IMR-90 (cell line): ENCODE measurements at regions not wholly inside any gene's neighbourhood (a gene's known extent, or its start where the extent isn't known, plus 50 kb on each side); places are given as distances from the start of the nearest gene placed in this dataset.

Source experiments
- ATAC-seq: fragments of 200-7000 bp; cut with Tn5 transposase; 2 replicates; pipeline ENCODE4 v1.9.1; 2020; ENCODE audit warnings: low read depth, mild to moderate bottlenecking, moderate library complexity
- BruUV-seq: library from RNA; stranded (reverse); fragments of 400-500 nt; replicated peaks from 2 replicates; lab custom pipeline; 2021; lab: Mats Ljungman, UMichigan
- CTCF ChIA-PET: fragments of 300-600 bp; formaldehyde crosslinking; extraction: SDS; loops from one replicate; lab custom pipeline; 2021; ENCODE audit warnings: antibody characterized with exemption; lab: Yijun Ruan, JAX
- POLR2A ChIA-PET: fragments of 300-600 bp; sonication (Branson Sonifier 250); formaldehyde crosslinking; loops from one replicate; lab custom pipeline; 2022; ENCODE audit warnings: antibody characterized with exemption; ENCODE audit not compliant: unreplicated experiment; lab: Charles Lee
- DNase-seq: peaks from one replicate; pipeline ENCODE4 v3.0.0; 2013
- H2AFZ ChIP-seq: replicated peaks from 2 replicates; pipeline ENCODE3; 2013; ENCODE audit warnings: low read length, mild to moderate bottlenecking; ENCODE audit not compliant: poor library complexity
- H2AK5ac ChIP-seq: 2 replicates; pipeline ENCODE4 v1.6.1; 2013; ENCODE audit warnings: low read depth, low read length, inconsistent platforms
- H2AK9ac ChIP-seq: replicated peaks from 2 replicates; pipeline ENCODE3; 2013; ENCODE audit warnings: mild to moderate bottlenecking, low read depth, low read length, moderate library complexity; ENCODE audit not compliant: poor library complexity
- H2BK120ac ChIP-seq: 2 replicates; pipeline ENCODE4 v1.6.1; 2013; ENCODE audit warnings: low read depth, low read length, inconsistent platforms
- H2BK15ac ChIP-seq: 3 replicates; pipeline ENCODE4 v1.6.1; 2013; ENCODE audit warnings: low read depth, low read length, inconsistent platforms
- H2BK20ac ChIP-seq: 2 replicates; pipeline ENCODE4 v1.6.1; 2013; ENCODE audit warnings: low read depth, mild to moderate bottlenecking, inconsistent platforms, low read length, moderate library complexity
- H2BK5ac ChIP-seq: 2 replicates; pipeline ENCODE4 v1.6.1; 2013; ENCODE audit warnings: mild to moderate bottlenecking, low read depth, low read length, inconsistent platforms; ENCODE audit not compliant: poor library complexity, severe bottlenecking
- H3K14ac ChIP-seq: replicated peaks from 2 replicates; pipeline ENCODE4 v1.6.1; 2013; ENCODE audit warnings: low read depth, low read length, inconsistent platforms
- H3K18ac ChIP-seq: 2 replicates; pipeline ENCODE4 v1.6.1; 2013; ENCODE audit warnings: low read depth, low read length, control low read depth
- H3K23ac ChIP-seq: 2 replicates; pipeline ENCODE4 v1.6.1; 2013; ENCODE audit warnings: low read depth, low read length, inconsistent platforms
- H3K27ac ChIP-seq: 2 replicates; pipeline ENCODE4 v1.5.1; 2013; ENCODE audit warnings: mild to moderate bottlenecking, control low read depth, low read length; ENCODE audit not compliant: insufficient read depth
- H3K27me3 ChIP-seq: 2 replicates; pipeline ENCODE4 v1.6.1; 2013; ENCODE audit warnings: low read length; ENCODE audit not compliant: control insufficient read depth, insufficient read depth
- H3K36me3 ChIP-seq: 2 replicates; pipeline ENCODE4 v1.6.1; 2013; ENCODE audit warnings: low read length, mixed read lengths; ENCODE audit not compliant: control insufficient read depth, insufficient read depth
- H3K4ac ChIP-seq: 2 replicates; pipeline ENCODE4 v1.6.1; 2013; ENCODE audit warnings: low read depth, low read length, inconsistent platforms
- H3K4me1 ChIP-seq: 2 replicates; pipeline ENCODE4 v1.6.1; 2013; ENCODE audit warnings: low read length, mixed read lengths; ENCODE audit not compliant: control insufficient read depth, insufficient read depth
- H3K4me2 ChIP-seq: 2 replicates; pipeline ENCODE4 v1.6.1; 2013; ENCODE audit warnings: low read depth, mild to moderate bottlenecking, control low read depth, low read length, moderate library complexity
- H3K4me3 ChIP-seq: 2 replicates; pipeline ENCODE4 v1.5.1; 2013; ENCODE audit warnings: low read depth, mild to moderate bottlenecking, control low read depth, low read length, moderate library complexity; ENCODE audit not compliant: insufficient read depth
- H3K56ac ChIP-seq: 2 replicates; pipeline ENCODE4 v1.6.1; 2013; ENCODE audit warnings: low read length, inconsistent platforms; ENCODE audit not compliant: insufficient read depth; ENCODE audit errors: extremely low read depth
- H3K79me1 ChIP-seq, 2 experiments: 2 replicates each; pipeline ENCODE4 v1.6.1; 2013; ENCODE audit warnings: low read length in 2 of 2, inconsistent platforms in 1 of 2, low read depth in 1 of 2
- H3K9ac ChIP-seq: 2 replicates; pipeline ENCODE4 v1.6.1; 2013; ENCODE audit warnings: low read depth, low read length, control low read depth
- H3K9me1 ChIP-seq: 2 replicates; pipeline ENCODE4 v1.6.1; 2013; ENCODE audit warnings: low read length, inconsistent platforms; ENCODE audit not compliant: insufficient read depth
- H3K9me3 ChIP-seq: 2 replicates; pipeline ENCODE4 v1.6.1; 2013; ENCODE audit warnings: low read length; ENCODE audit not compliant: control insufficient read depth, insufficient read depth
- H4K20me1 ChIP-seq: 2 replicates; pipeline ENCODE4 v1.6.1; 2013; ENCODE audit warnings: low read length, inconsistent platforms; ENCODE audit not compliant: insufficient read depth
- H4K5ac ChIP-seq: 2 replicates; pipeline ENCODE4 v1.6.1; 2013; ENCODE audit warnings: mild to moderate bottlenecking, low read depth, low read length, control low read depth
- H4K8ac ChIP-seq, 2 experiments: 2 replicates each; pipeline ENCODE4 v1.6.1; 2013; ENCODE audit warnings: low read depth in 2 of 2, low read length in 2 of 2, control low read depth in 1 of 2, inconsistent platforms in 1 of 2
- H4K91ac ChIP-seq: 2 replicates; pipeline ENCODE4 v1.6.1; 2013; ENCODE audit warnings: low read depth, low read length, inconsistent platforms; ENCODE audit not compliant: insufficient read depth
- BHLHE40 ChIP-seq: fragments of 150-350 bp; IDR thresholded peaks from 2 replicates; pipeline ENCODE4 v1.6.1; 2016; ENCODE audit warnings: mild to moderate bottlenecking, low read depth, low read length
- ELK1 ChIP-seq: fragments of 150-350 bp; IDR thresholded peaks from 2 replicates; pipeline ENCODE4 v1.6.1; 2016; ENCODE audit warnings: low read depth, mild to moderate bottlenecking, low read length, moderate library complexity, borderline replicate concordance
- NFE2L2 ChIP-seq: fragments of 150-350 bp; IDR thresholded peaks from 2 replicates; pipeline ENCODE4 v1.6.1; 2016; ENCODE audit warnings: low read depth, mild to moderate bottlenecking, low read length
- POLR2A ChIP-seq: IDR thresholded peaks from 2 replicates; pipeline ENCODE4 v1.6.1; 2012; ENCODE audit warnings: mild to moderate bottlenecking, low read depth, low read length
- RFX5 ChIP-seq: IDR thresholded peaks from 2 replicates; pipeline ENCODE4 v1.8.0; 2012; ENCODE audit warnings: low read depth, mild to moderate bottlenecking, low read length, moderate library complexity
- SMC3 ChIP-seq: fragments of 150-350 bp; IDR thresholded peaks from 2 replicates; pipeline ENCODE4 v1.6.1; 2016; ENCODE audit warnings: low read depth, mild to moderate bottlenecking, antibody characterized with exemption, low read length, moderate library complexity
- USF2 ChIP-seq: fragments of 150-350 bp; IDR thresholded peaks from 2 replicates; pipeline ENCODE4 v1.6.1; 2017; ENCODE audit warnings: mild to moderate bottlenecking, antibody characterized with exemption, low read length, low read depth
- WGBS, 2 experiments: methylation state at CpG; one replicate each; pipeline versions ENCODE4 v1.1.5 to v1.1.7; 2013; ENCODE audit warnings: missing lambda C conversion rate in 2 of 2; ENCODE audit not compliant: insufficient read length in 1 of 2; ENCODE audit errors: extremely low coverage in 2 of 2; 5-methylcytosine and 5-hydroxymethylcytosine counted together
- dilution Hi-C: fragments of 300-500 bp; cut with HindIII; formaldehyde crosslinking; loops from one replicate; pipeline ENCODE4 v1.14.3; 2018; ENCODE audit warnings: low sequenced_read_pairs; ENCODE audit not compliant: unreplicated experiment
- in situ Hi-C: fragments of 300-500 bp; cut with MboI; formaldehyde crosslinking; loops from 3 replicates; pipeline ENCODE4 v1.14.3; 2019; ENCODE audit warnings: low sequenced_read_pairs, inconsistent platforms, mixed read lengths
- intact Hi-C: fragments of 100-400 bp; cut with micrococcal nuclease; formaldehyde crosslinking; loops from 2 replicates; pipeline ENCODE4 v1.10.0; 2022

GRCh38 chr15:96230526-96231181, 99.8 kb upstream of the NR2F2 start:
- no peak overlapping the region for H3K56ac ChIP-seq
- CTCF ChIA-PET = no interaction called here
- H2BK5ac ChIP-seq = no peak overlapping the region
- TF ChIP-seq ELK1 (no peak), BHLHE40 (no peak), SMC3 (no peak), NFE2L2 (no peak), POLR2A (no peak), USF2 (no peak), RFX5 (no peak)
- H3K14ac ChIP-seq = no peak overlapping the region
- H3K4ac ChIP-seq = no peak overlapping the region
- in situ Hi-C loops = no loop called here
- no peaks in the 10 kb centered on the region for H3K36me3 ChIP-seq
- H4K8ac ChIP-seq = no peak overlapping the region
- no peaks in the 10 kb centered on the region for H3K27me3 ChIP-seq
- H3K18ac ChIP-seq = no peak overlapping the region
- no peak overlapping the region for H3K9ac ChIP-seq
- no peak overlapping the region for H2BK20ac ChIP-seq
- H3K23ac ChIP-seq = no peak overlapping the region
- POLR2A ChIA-PET = no interaction called here
- DNase-seq = peak; percentile 72
- H3K27ac ChIP-seq = no peak overlapping the region
- no peak overlapping the region for H2BK15ac ChIP-seq
- H3K9me3 ChIP-seq = no peaks in the 10 kb centered on the region
- H2AFZ ChIP-seq = no peak overlapping the region
- no peaks in the 10 kb centered on the region for H4K20me1 ChIP-seq
- peaks cover 3% of the 10 kb centered on the region for H3K9me1 ChIP-seq
- dilution Hi-C loops = no loop called here
- no peaks in the 10 kb centered on the region for H3K79me1 ChIP-seq
- H4K5ac ChIP-seq = no peak overlapping the region
- no peak overlapping the region for H2BK120ac ChIP-seq
- H3K4me3 ChIP-seq = no peak overlapping the region
- H2AK5ac ChIP-seq = no peak overlapping the region
- H4K91ac ChIP-seq = no peak overlapping the region
- intact Hi-C loops = no loop called here
- peak; percentile 75 for ATAC-seq
- no peaks in the 10 kb centered on the region for H3K4me1 ChIP-seq
- no peak overlapping the region for H3K4me2 ChIP-seq
- no peak overlapping the region for H2AK9ac ChIP-seq
- no TSS peak for BruUV-seq
- 40% methylated on average over 1 of the region's 3 CpGs; no CpG with 5 or more reads in 1 of the 2 experiments for WGBS, 2 experiments
